Panc1 (cell line): ENCODE measurements at regions not wholly inside any gene's neighbourhood (a gene's known extent, or its start where the extent isn't known, plus 50 kb on each side); places are given as distances from the start of the nearest gene placed in this dataset.

Experiments
- CTCF ChIP-seq: fragments of 450-650 bp; IDR thresholded peaks from 2 replicates; pipeline ENCODE4 v1.5.1; 2017; ENCODE audit warnings: mild to moderate bottlenecking
- REST ChIP-seq, 2 experiments: IDR thresholded peaks; 2 replicates each; pipeline ENCODE4 v1.6.1; 2011 to 2012; ENCODE audit warnings: low read depth in 2 of 2, control low read depth in 1 of 2, low read length in 1 of 2, mild to moderate bottlenecking in 1 of 2, moderate library complexity in 1 of 2; ENCODE audit not compliant: insufficient read depth in 1 of 2

- TF ChIP-seq CTCF (no peak), REST (IDR thresholded peaks at IDR 0.05; ENCODE audit: insufficient read depth in 1 of 2, low read depth in 2 of 2, low read length in 1 of 2) (no peak)
Observed at GRCh38 chr17:63070031-63070430, 104.0 kb downstream of the TANC2 start.
